Duodenal mucosa (tissue), 2 donors: ENCODE measurements at regions not wholly inside any gene's neighbourhood (a gene's known extent, or its start where the extent isn't known, plus 50 kb on each side); places are given as distances from the start of the nearest gene placed in this dataset.
"Not testable (repeated sequence)": the region's sequence is repeated elsewhere in the genome, so short reads cannot be mapped to it uniquely, and the experiment has no call there.

Experiments used
- H3K27ac ChIP-seq: one replicate; pipeline ENCODE4 v1.7.0; 2013; ENCODE audit warnings: low read depth, low read length
- H3K27me3 ChIP-seq, 2 donors: one replicate each; pipeline ENCODE4 v1.7.0; 2013; ENCODE audit warnings: low read length in 2 of 2, control low read depth in 1 of 2; ENCODE audit not compliant: insufficient read depth in 2 of 2, control insufficient read depth in 1 of 2
- H3K36me3 ChIP-seq, 2 donors: one replicate each; pipeline ENCODE4 v1.7.0; 2013; ENCODE audit warnings: low read length in 2 of 2, control low read depth in 1 of 2; ENCODE audit not compliant: insufficient read depth in 2 of 2, control insufficient read depth in 1 of 2
- H3K4me1 ChIP-seq, 2 donors: one replicate each; pipeline ENCODE4 v1.7.0; 2013; ENCODE audit warnings: low read length in 2 of 2, control low read depth in 1 of 2; ENCODE audit not compliant: insufficient read depth in 2 of 2, control insufficient read depth in 1 of 2
- H3K4me3 ChIP-seq, 2 donors: one replicate each; pipeline ENCODE4 v1.7.0; 2013; ENCODE audit warnings: low read length in 2 of 2, low read depth in 1 of 2
- H3K9ac ChIP-seq, 2 donors: one replicate each; pipeline ENCODE4 v1.7.0; 2013; ENCODE audit warnings: low read length in 2 of 2, low read depth in 1 of 2
- H3K9me3 ChIP-seq, 2 donors: one replicate each; pipeline ENCODE4 v1.7.0; 2013; ENCODE audit warnings: low read length in 2 of 2, control low read depth in 1 of 2; ENCODE audit not compliant: control insufficient read depth in 1 of 2

DNA sequence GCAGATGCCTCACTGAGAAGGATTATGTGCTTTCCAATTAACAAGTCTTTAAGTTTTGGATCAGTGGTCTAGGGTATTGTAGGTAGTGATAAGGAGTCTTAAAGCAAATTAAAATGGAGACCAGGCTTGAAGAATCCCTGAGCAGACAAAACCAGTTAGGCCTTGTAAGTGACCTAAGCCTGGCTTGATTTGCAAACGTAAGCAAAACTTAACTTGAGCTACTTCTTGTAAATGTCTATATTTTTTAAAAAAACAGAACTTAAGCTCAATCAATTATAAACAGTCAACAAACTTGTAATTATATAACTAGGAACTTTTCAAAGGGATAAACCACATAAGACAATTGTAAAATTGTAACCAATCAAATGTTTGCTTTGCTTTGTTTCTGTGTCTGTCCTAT is 72.7 kb upstream of the NALF2 start:
- Histone ChIP-seq H3K4me1 (no peaks in the 10 kb centered on the region), H3K9me3 (no peaks in the 10 kb centered on the region), H3K9ac (no peak overlapping the region), H3K36me3 (no peaks in the 10 kb centered on the region), H3K27ac (no peak overlapping the region), H3K27me3 (no peaks in the 10 kb centered on the region), H3K4me3 (no peak overlapping the region)

DNA sequence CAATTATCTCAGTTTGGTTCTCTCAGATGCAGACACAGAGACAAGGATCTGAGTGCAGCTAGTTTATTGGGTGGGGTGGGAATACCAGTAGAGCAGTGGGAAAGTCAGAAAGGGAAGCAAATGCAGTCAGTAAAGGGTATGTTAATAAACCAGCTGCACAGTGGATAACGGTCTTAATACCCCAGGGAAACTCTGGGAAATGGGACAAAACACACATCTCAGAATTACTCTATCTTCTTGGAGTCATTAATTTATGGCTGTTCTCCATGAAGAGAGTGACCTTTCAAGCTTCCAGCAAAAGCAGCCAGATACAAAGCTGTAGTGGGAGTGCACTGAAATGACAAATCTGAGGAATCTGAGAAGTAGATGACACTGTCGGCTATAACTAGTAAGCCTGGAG is 73.3 kb upstream of the NALF2 start:
- Histone ChIP-seq H3K9me3 (no peaks in the 10 kb centered on the region), H3K27me3 (no peaks in the 10 kb centered on the region), H3K4me3 (no peak overlapping the region), H3K4me1 (no peaks in the 10 kb centered on the region), H3K9ac (no peak overlapping the region), H3K36me3 (no peaks in the 10 kb centered on the region), H3K27ac (no peak overlapping the region)

GRCh38 chrX:69429339-69430015 is 74.6 kb upstream of the NALF2 start:
- Histone ChIP-seq H3K27me3 (no peaks in the 10 kb centered on the region), H3K9ac (no peak overlapping the region), H3K36me3 (no peaks in the 10 kb centered on the region), H3K4me1 (no peaks in the 10 kb centered on the region), H3K4me3 (no peak overlapping the region), H3K27ac (no peak overlapping the region), H3K9me3 (no peaks in the 10 kb centered on the region)

DNA sequence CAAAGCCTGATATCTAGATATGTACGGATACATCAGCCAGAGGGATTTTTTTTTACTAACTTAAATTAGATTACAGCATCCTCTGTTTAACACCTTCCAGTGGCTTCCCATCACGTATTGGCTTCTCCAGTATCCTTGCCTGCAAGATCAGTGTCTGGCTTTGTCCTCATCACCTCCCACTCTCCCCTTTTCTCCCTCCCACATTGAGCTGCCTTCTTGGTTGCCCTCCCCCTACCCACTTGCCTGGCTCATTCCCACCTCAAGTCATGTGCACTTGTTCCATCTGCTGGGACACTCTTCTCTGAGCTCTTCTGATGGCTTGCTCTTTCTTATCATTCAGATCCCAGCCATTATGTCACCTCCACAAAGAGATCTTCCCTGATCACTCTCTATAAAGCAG is 75.9 kb upstream of the NALF2 start:
- Histone ChIP-seq H3K27ac (no peak overlapping the region), H3K9me3 (no peaks in the 10 kb centered on the region), H3K4me1 (no peaks in the 10 kb centered on the region), H3K4me3 (no peak overlapping the region), H3K27me3 (no peaks in the 10 kb centered on the region), H3K36me3 (no peaks in the 10 kb centered on the region), H3K9ac (no peak overlapping the region)

DNA sequence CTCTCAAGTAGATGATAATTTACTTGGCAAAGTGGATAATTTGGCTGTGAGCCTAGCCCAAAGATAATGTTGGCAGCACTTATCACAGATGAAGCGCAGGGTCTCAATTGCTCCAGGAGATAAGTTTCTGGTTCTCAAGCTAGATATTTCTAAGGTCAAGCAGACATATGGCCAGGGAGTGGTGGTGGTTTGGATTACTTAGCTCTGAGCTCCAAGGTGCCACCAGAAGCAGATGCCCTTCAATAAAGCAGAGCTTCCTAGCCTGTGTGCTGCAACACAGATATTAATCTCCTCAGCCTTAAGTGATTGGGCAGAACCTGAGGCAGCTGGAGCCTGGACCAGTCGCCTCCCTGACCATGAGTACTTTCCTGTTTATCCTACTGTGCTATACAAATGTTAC is 79.2 kb upstream of the NALF2 start:
- no peaks in the 10 kb centered on the region for H3K9me3 ChIP-seq
- no peak overlapping the region for H3K27ac ChIP-seq
- H3K9ac ChIP-seq, result no peak overlapping the region
- no peaks in the 10 kb centered on the region for H3K4me1 ChIP-seq
- no peaks in the 10 kb centered on the region for H3K36me3 ChIP-seq
- H3K4me3 ChIP-seq, result no peak overlapping the region
- H3K27me3 ChIP-seq, result no peaks in the 10 kb centered on the region

GRCh38 chrX:69424161-69424560 is 80.0 kb upstream of the NALF2 start:
- Histone ChIP-seq H3K27me3 (no peaks in the 10 kb centered on the region), H3K4me1 (no peaks in the 10 kb centered on the region), H3K4me3 (no peak overlapping the region), H3K9me3 (no peaks in the 10 kb centered on the region), H3K27ac (no peak overlapping the region), H3K9ac (no peak overlapping the region), H3K36me3 (no peaks in the 10 kb centered on the region)

- H3K4me3 ChIP-seq, result not testable (repeated sequence)
These were observed 81.9 kb upstream of the NALF2 start for GRCh38 chrX:69422208-69422607.

GRCh38 chrX:69415698-69416097 is 88.4 kb upstream of the NALF2 start:
- H3K4me1 ChIP-seq, result no peaks in the 10 kb centered on the region
- H3K9me3 ChIP-seq, result no peaks in the 10 kb centered on the region

More at GRCh38 chrX:69422208-69422607, 81.9 kb upstream of the NALF2 start:
- H3K9ac ChIP-seq, H3K4me1 ChIP-seq, H3K9me3 ChIP-seq, H3K27ac ChIP-seq, H3K27me3 ChIP-seq, H3K36me3 ChIP-seq: not testable (repeated sequence)

DNA sequence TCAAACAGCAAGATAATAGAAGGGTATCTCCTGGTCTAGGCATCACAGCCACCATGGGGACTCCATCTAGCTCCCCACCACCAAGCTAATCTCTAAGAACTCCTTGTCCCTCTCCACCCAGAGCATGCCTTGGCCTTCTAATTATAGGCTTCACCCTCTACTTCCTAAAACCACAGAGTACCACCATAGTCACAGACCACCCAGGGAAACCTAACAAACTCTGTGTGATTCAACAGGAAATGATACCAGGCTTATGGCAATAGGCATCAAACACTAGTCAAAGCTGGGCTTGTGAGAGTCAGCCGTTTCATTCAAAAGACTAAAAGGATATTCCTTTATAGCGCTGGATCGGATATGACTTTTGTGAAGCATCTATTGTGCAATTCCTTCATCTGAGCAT is 91.5 kb upstream of the NALF2 start:
- no peaks in the 10 kb centered on the region for H3K36me3 ChIP-seq
- no peaks in the 10 kb centered on the region for H3K27me3 ChIP-seq
- no peaks in the 10 kb centered on the region for H3K4me1 ChIP-seq
- no peak overlapping the region for H3K4me3 ChIP-seq
- no peak overlapping the region for H3K9ac ChIP-seq
- H3K9me3 ChIP-seq, result no peaks in the 10 kb centered on the region
- no peak overlapping the region for H3K27ac ChIP-seq

More at GRCh38 chrX:69415698-69416097, 88.4 kb upstream of the NALF2 start:
- H3K36me3 ChIP-seq, result no peaks in the 10 kb centered on the region
- H3K27me3 ChIP-seq, result no peaks in the 10 kb centered on the region
- no peak overlapping the region for H3K4me3 ChIP-seq
- H3K27ac ChIP-seq, result no peak overlapping the region
- no peak overlapping the region for H3K9ac ChIP-seq

DNA sequence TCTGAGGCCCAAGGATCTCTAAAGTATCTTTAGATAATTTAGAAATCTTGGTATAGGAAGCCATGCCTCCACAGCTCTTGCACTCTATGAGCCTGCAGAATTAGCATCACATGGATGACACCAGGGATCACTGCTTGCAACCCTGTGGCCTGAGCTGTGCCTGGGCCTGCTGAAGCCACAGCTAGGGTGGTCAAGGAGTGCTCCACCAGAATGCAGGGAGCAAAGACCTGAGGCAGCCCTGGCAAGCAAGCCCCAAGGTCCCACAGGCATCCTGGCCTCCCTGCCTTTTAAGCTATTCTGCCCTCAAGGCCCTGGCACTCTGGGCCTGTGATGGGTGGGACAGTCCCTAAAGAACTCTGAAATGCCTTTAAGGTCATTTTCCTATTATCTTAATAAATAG is 105.2 kb upstream of the NALF2 start:
- Histone ChIP-seq H3K27ac (no peak overlapping the region), H3K27me3 (no peaks in the 10 kb centered on the region), H3K9me3 (no peaks in the 10 kb centered on the region), H3K4me3 (no peak overlapping the region), H3K4me1 (no peaks in the 10 kb centered on the region), H3K36me3 (no peaks in the 10 kb centered on the region), H3K9ac (no peak overlapping the region)

GRCh38 chrX:69396916-69397315 is 107.2 kb upstream of the NALF2 start:
- H3K9me3 ChIP-seq, result no peaks in the 10 kb centered on the region
- H3K4me3 ChIP-seq, result no peak overlapping the region
- H3K4me1 ChIP-seq, result no peaks in the 10 kb centered on the region
- no peaks in the 10 kb centered on the region for H3K27me3 ChIP-seq
- no peak overlapping the region for H3K27ac ChIP-seq
- H3K9ac ChIP-seq, result no peak overlapping the region
- no peaks in the 10 kb centered on the region for H3K36me3 ChIP-seq
